GM18498 (cell line): ENCODE measurements at regions not wholly inside any gene's neighbourhood (a gene's known extent, or its start where the extent isn't known, plus 50 kb on each side); places are given as distances from the start of the nearest gene placed in this dataset.

Source experiments
- ATAC-seq: cut with Tn5 transposase; IDR thresholded peaks from one replicate; pipeline ENCODE4 v1.9.1; 2021; ENCODE audit warnings: mild to moderate bottlenecking, moderate library complexity; ENCODE audit not compliant: unreplicated experiment

- no peak for ATAC-seq
Measured at GRCh38 chr10:126783806-126784557, 113.5 kb upstream of the C10orf90 start.

- no peak for ATAC-seq
Measured at GRCh38 chr10:126787201-126787600, 116.7 kb upstream of the C10orf90 start.

- no peak for ATAC-seq
Measured at GRCh38 chr10:126795318-126795717, 109.9 kb upstream of the DOCK1 start.

GRCh38 chr10:126798649-126799048 lies 106.6 kb upstream of the DOCK1 start:
- no peak for ATAC-seq

- ATAC-seq: no peak
Measured at GRCh38 chr10:126803394-126803793, 101.8 kb upstream of the DOCK1 start.

GRCh38 chr10:126804396-126804795 lies 100.8 kb upstream of the DOCK1 start:
- ATAC-seq: no peak

GRCh38 chr10:126806498-126806897 lies 98.7 kb upstream of the DOCK1 start:
- ATAC-seq: no peak

- ATAC-seq: no peak
Measured at GRCh38 chr10:126806991-126807702, 98.1 kb upstream of the DOCK1 start.

GRCh38 chr10:126808103-126808502 lies 97.1 kb upstream of the DOCK1 start:
- ATAC-seq: no peak

- no peak for ATAC-seq
Measured at GRCh38 chr10:126813432-126813831, 91.8 kb upstream of the DOCK1 start.

GRCh38 chr10:126833542-126833941 lies 71.7 kb upstream of the DOCK1 start:
- no peak for ATAC-seq

- no peak for ATAC-seq
Measured at GRCh38 chr10:126836009-126836408, 69.2 kb upstream of the DOCK1 start.

GRCh38 chr10:126838316-126838715 lies 66.9 kb upstream of the DOCK1 start:
- ATAC-seq: no peak

- no peak for ATAC-seq
Measured at GRCh38 chr10:126839094-126839761, 66.0 kb upstream of the DOCK1 start.

GRCh38 chr10:126840576-126841135 lies 64.6 kb upstream of the DOCK1 start:
- ATAC-seq: no peak

- no peak for ATAC-seq
Measured at GRCh38 chr10:126841341-126841895, 63.8 kb upstream of the DOCK1 start.

GRCh38 chr10:126842356-126842755 lies 62.9 kb upstream of the DOCK1 start:
- ATAC-seq: no peak

- ATAC-seq: no peak
Measured at GRCh38 chr10:126842836-126843235, 62.4 kb upstream of the DOCK1 start.

- no peak for ATAC-seq
Measured at GRCh38 chr10:126843299-126843934, 61.8 kb upstream of the DOCK1 start.

- ATAC-seq: no peak
Measured at GRCh38 chr10:126844406-126844805, 60.8 kb upstream of the DOCK1 start.

GRCh38 chr10:126846469-126846868 lies 58.8 kb upstream of the DOCK1 start:
- ATAC-seq: no peak
